OCI-LY1 (cell line): ENCODE measurements at regions not wholly inside any gene's neighbourhood (a gene's known extent, or its start where the extent isn't known, plus 50 kb on each side); places are given as distances from the start of the nearest gene placed in this dataset.

ENCODE experiments used
- EZH2 ChIP-seq: fragments of 200-600 bp; sonication (generic), shearing (Covaris generic); IDR thresholded peaks from 2 replicates; pipeline ENCODE4 v1.8.0; 2017; ENCODE audit warnings: borderline replicate concordance, mixed run types, mild to moderate bottlenecking, antibody characterized with exemption, low read length, moderate library complexity, mixed read lengths
- TF ChIP-seq, protein P1 (sequence below): fragments of 200-600 bp; sonication (generic), shearing (Covaris generic); IDR thresholded peaks from 2 replicates; pipeline ENCODE4 v1.5.1; 2017; ENCODE audit warnings: mild to moderate bottlenecking, antibody characterized with exemption, low read length, moderate library complexity, mixed read lengths

DNA sequence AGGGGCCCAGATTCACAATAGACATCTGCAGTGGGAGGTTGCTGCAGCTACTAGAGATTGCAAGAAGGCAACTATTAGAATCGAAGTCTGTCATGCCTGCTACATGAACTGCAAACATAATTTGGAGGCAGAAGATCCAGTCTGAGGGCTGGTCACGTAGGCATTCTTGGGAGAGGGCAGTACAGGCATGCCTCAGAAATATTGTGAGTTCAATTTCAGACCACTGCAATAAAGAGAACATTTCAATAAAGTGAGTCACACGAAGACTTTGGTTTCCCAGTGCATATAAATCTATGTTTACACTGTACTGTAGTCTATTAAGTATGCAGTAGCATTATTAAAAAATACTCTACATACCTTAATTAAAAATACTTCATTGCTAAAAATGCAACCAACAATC is 585.8 kb upstream of the FAT1 start:
- TF ChIP-seq EZH2 = no peak
- TF ChIP-seq, protein P1, sequence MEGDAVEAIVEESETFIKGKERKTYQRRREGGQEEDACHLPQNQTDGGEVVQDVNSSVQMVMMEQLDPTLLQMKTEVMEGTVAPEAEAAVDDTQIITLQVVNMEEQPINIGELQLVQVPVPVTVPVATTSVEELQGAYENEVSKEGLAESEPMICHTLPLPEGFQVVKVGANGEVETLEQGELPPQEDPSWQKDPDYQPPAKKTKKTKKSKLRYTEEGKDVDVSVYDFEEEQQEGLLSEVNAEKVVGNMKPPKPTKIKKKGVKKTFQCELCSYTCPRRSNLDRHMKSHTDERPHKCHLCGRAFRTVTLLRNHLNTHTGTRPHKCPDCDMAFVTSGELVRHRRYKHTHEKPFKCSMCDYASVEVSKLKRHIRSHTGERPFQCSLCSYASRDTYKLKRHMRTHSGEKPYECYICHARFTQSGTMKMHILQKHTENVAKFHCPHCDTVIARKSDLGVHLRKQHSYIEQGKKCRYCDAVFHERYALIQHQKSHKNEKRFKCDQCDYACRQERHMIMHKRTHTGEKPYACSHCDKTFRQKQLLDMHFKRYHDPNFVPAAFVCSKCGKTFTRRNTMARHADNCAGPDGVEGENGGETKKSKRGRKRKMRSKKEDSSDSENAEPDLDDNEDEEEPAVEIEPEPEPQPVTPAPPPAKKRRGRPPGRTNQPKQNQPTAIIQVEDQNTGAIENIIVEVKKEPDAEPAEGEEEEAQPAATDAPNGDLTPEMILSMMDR = no peak
